Endothelial cell of umbilical vein (primary cell): ENCODE measurements at regions not wholly inside any gene's neighbourhood (a gene's known extent, or its start where the extent isn't known, plus 50 kb on each side); places are given as distances from the start of the nearest gene placed in this dataset.

Experiments
- BruUV-seq: library from RNA; stranded (reverse); fragments of 400-500 nt; replicated peaks from 2 replicates; lab custom pipeline; 2021; lab: Mats Ljungman, UMichigan
- CTCF ChIA-PET: fragments of 300-600, 350-600 bp; sonication (Branson Sonifier 250); formaldehyde crosslinking; loops from one replicate; lab custom pipeline; 2021; ENCODE audit warnings: antibody characterized with exemption, inconsistent platforms; lab: Charles Lee
- POLR2A ChIA-PET: fragments of 300-600, 350-600 bp; sonication (Branson Sonifier 250); formaldehyde crosslinking; loops from one replicate; lab custom pipeline; 2021; ENCODE audit warnings: antibody characterized with exemption, inconsistent platforms; lab: Charles Lee
- DNase-seq: peaks from one replicate; pipeline ENCODE4 v3.0.0-alpha.2; 2011; ENCODE audit warnings: low read depth, low spot score
- FAIRE-seq: peaks from 2 replicates; lab custom pipeline; 2011; peaks lifted over from hg19 to GRCh38; lab: Jason Lieb, UNC
- H2AFZ ChIP-seq: 2 replicates; pipeline ENCODE4 v1.6.0; 2012; ENCODE audit warnings: low read depth, low read length, control low read depth, inconsistent platforms
- H3K27ac ChIP-seq: 2 replicates; pipeline ENCODE4 v1.5.1; 2011; ENCODE audit warnings: low read depth, mild to moderate bottlenecking, control low read depth, low read length, moderate library complexity; ENCODE audit not compliant: insufficient read depth
- H3K27me3 ChIP-seq, 2 experiments: 2 replicates each; pipeline versions ENCODE4 v1.6.0 to v1.6.1; 2011; ENCODE audit warnings: low read length in 2 of 2, mixed read lengths in 1 of 2; ENCODE audit not compliant: control insufficient read depth in 2 of 2, insufficient read depth in 2 of 2
- H3K36me3 ChIP-seq, 2 experiments: 2 replicates in 1 of 2; 3 replicates in 1 of 2; pipeline ENCODE4 v1.5.1; 2011; ENCODE audit warnings: low read length in 2 of 2, mild to moderate bottlenecking in 1 of 2, moderate library complexity in 1 of 2; ENCODE audit not compliant: control insufficient read depth in 2 of 2, insufficient read depth in 2 of 2; ENCODE audit errors: extremely low read depth in 1 of 2
- H3K4me1 ChIP-seq: 3 replicates; pipeline ENCODE4 v1.5.1; 2011; ENCODE audit warnings: mild to moderate bottlenecking, low read length; ENCODE audit not compliant: control insufficient read depth, insufficient read depth; ENCODE audit errors: extremely low read depth
- H3K4me2 ChIP-seq: 2 replicates; pipeline ENCODE4 v1.6.1; 2011; ENCODE audit warnings: low read length, control low read depth, mixed read lengths; ENCODE audit not compliant: insufficient read depth
- H3K4me3 ChIP-seq, 3 experiments: fragments of 200-600 bp in 1 of 3; sonication (generic), shearing (Covaris generic) in 1 of 3; replicated peaks in 1 of 3; 2 replicates each; pipeline ENCODE4 v1.5.1; 2011 to 2016; ENCODE audit warnings: control low read depth in 3 of 3, low read length in 3 of 3, mild to moderate bottlenecking in 2 of 3, inconsistent platforms in 1 of 3, low read depth in 1 of 3, moderate library complexity in 1 of 3; ENCODE audit not compliant: insufficient read depth in 1 of 3
- H3K79me2 ChIP-seq: 2 replicates; pipeline ENCODE4 v1.6.0; 2012; ENCODE audit warnings: low read length, inconsistent platforms; ENCODE audit not compliant: control insufficient read depth, insufficient read depth
- H3K9ac ChIP-seq: replicated peaks from 2 replicates; pipeline ENCODE3; 2011; ENCODE audit warnings: low read length, control low read depth; ENCODE audit not compliant: insufficient read depth; ENCODE audit errors: extremely low read depth
- H3K9me1 ChIP-seq: replicated peaks from 3 replicates; pipeline ENCODE4 v1.6.0; 2011; ENCODE audit warnings: mild to moderate bottlenecking, low read length; ENCODE audit not compliant: control insufficient read depth, insufficient read depth; ENCODE audit errors: extremely low read depth
- H3K9me3 ChIP-seq: replicated peaks from 2 replicates; pipeline ENCODE4 v1.5.1; 2012; ENCODE audit warnings: low read length, inconsistent platforms; ENCODE audit not compliant: control insufficient read depth, insufficient read depth
- H4K20me1 ChIP-seq: replicated peaks from 2 replicates; pipeline ENCODE3; 2011; ENCODE audit warnings: mild to moderate bottlenecking, low read length; ENCODE audit not compliant: control insufficient read depth, insufficient read depth; ENCODE audit errors: extremely low read depth
- CTCF ChIP-seq, 2 donors: IDR thresholded peaks; 1 replicate in 1 of 2; 2 replicates in 1 of 2; pipeline ENCODE4 v1.5.1; 2011; ENCODE audit warnings: low read length in 2 of 2, mild to moderate bottlenecking in 2 of 2, moderate library complexity in 2 of 2, control low read depth in 1 of 2, inconsistent platforms in 1 of 2, low read depth in 1 of 2; ENCODE audit not compliant: insufficient read depth in 1 of 2; ENCODE audit errors: extremely low read depth in 1 of 2
- EZH2 ChIP-seq: IDR thresholded peaks from 2 replicates; pipeline ENCODE4 v1.6.1; 2012; ENCODE audit warnings: borderline replicate concordance, low read depth, mild to moderate bottlenecking, moderate library complexity, low read length, inconsistent platforms; ENCODE audit not compliant: severe bottlenecking
- FOS ChIP-seq: IDR thresholded peaks from 2 replicates; pipeline ENCODE4 v1.6.1; 2011; ENCODE audit warnings: mild to moderate bottlenecking, low read length, moderate library complexity, borderline replicate concordance; ENCODE audit not compliant: insufficient read depth
- GATA2 ChIP-seq: IDR thresholded peaks from 2 replicates; pipeline ENCODE4 v1.7.0; 2011; ENCODE audit warnings: low read depth, mild to moderate bottlenecking, moderate library complexity, mixed read lengths, low read length; ENCODE audit not compliant: insufficient read length, insufficient read depth
- JUN ChIP-seq: IDR thresholded peaks from 2 replicates; pipeline ENCODE4 v1.6.1; 2011; ENCODE audit warnings: borderline replicate concordance, low read depth; ENCODE audit not compliant: insufficient read length, insufficient read depth
- MAX ChIP-seq: IDR thresholded peaks from 2 replicates; pipeline ENCODE4 v1.6.1; 2011; ENCODE audit not compliant: insufficient read depth, insufficient read length
- MYC ChIP-seq: IDR thresholded peaks from one replicate; pipeline ENCODE4 v1.6.1; 2011; ENCODE audit warnings: mild to moderate bottlenecking, low read depth, low read length
- POLR2A ChIP-seq: IDR thresholded peaks from 2 replicates; pipeline ENCODE4 v1.6.1; 2012; ENCODE audit warnings: low read depth, mild to moderate bottlenecking, control low read depth, low read length
- POLR2AphosphoS5 ChIP-seq: IDR thresholded peaks from 2 replicates; pipeline ENCODE4 v1.6.1; 2012; ENCODE audit warnings: low read depth, mild to moderate bottlenecking, control low read depth, low read length, moderate library complexity; ENCODE audit not compliant: insufficient read depth
- dilution Hi-C: fragments of 300-500 bp; cut with MboI; formaldehyde crosslinking; loops from one replicate; pipeline ENCODE4 v1.15.0; 2019; ENCODE audit warnings: low sequenced_read_pairs; ENCODE audit not compliant: extremely low pct_ligation_motif_present
- intact Hi-C: fragments of 100-400 bp; cut with micrococcal nuclease; formaldehyde crosslinking; loops from one replicate; pipeline ENCODE4 v1.10.0; 2022

GRCh38 chr6:122903266-122903915 lies 92.6 kb upstream of the CLVS2 start:
- Histone ChIP-seq H3K27ac (no peak overlapping the region), H3K4me1 (no peaks in the 10 kb centered on the region), H4K20me1 (no peaks in the 10 kb centered on the region), H3K79me2 (no peaks in the 10 kb centered on the region), H3K9me3 (no peaks in the 10 kb centered on the region), H3K36me3 (no peaks in the 10 kb centered on the region), H2AFZ (no peak overlapping the region), H3K4me3 (no peak overlapping the region), H3K9ac (no peak overlapping the region), H3K4me2 (no peak overlapping the region), H3K9me1 (no peaks in the 10 kb centered on the region), H3K27me3 (no peaks in the 10 kb centered on the region)
- CTCF ChIA-PET, result no interaction called here
- no peak for TF ChIP-seq POLR2AphosphoS5
- TF ChIP-seq MYC, result no peak
- TF ChIP-seq GATA2, result no peak
- no peak for TF ChIP-seq JUN
- TF ChIP-seq FOS, result no peak
- no peak for TF ChIP-seq MAX
- no peak for TF ChIP-seq EZH2
- TF ChIP-seq POLR2A, result no peak
- no peak for TF ChIP-seq CTCF (IDR thresholded peaks at IDR 0.05; ENCODE audit: extremely low read depth in 1 of 2, insufficient read depth in 1 of 2, low read depth in 1 of 2, low read length in 2 of 2)
- POLR2A ChIA-PET, result no interaction called here
- FAIRE-seq, result no peak
- dilution Hi-C loops (no loop called here), intact Hi-C loops (no loop called here)
- DNase-seq, result no peak
- no TSS peak for BruUV-seq
